ENCODE measurements at regions not wholly inside any gene's neighbourhood (a gene's known extent, or its start where the extent isn't known, plus 50 kb on each side); places are given as distances from the start of the nearest gene placed in this dataset.

GRCh38 chr16:85378145-85379040, 234.7 kb upstream of the GSE1 start:
- TF ChIP-seq, protein P1, sequence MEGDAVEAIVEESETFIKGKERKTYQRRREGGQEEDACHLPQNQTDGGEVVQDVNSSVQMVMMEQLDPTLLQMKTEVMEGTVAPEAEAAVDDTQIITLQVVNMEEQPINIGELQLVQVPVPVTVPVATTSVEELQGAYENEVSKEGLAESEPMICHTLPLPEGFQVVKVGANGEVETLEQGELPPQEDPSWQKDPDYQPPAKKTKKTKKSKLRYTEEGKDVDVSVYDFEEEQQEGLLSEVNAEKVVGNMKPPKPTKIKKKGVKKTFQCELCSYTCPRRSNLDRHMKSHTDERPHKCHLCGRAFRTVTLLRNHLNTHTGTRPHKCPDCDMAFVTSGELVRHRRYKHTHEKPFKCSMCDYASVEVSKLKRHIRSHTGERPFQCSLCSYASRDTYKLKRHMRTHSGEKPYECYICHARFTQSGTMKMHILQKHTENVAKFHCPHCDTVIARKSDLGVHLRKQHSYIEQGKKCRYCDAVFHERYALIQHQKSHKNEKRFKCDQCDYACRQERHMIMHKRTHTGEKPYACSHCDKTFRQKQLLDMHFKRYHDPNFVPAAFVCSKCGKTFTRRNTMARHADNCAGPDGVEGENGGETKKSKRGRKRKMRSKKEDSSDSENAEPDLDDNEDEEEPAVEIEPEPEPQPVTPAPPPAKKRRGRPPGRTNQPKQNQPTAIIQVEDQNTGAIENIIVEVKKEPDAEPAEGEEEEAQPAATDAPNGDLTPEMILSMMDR (IDR thresholded peaks at IDR 0.05), result no peak
- TF ChIP-seq EP300 (IDR thresholded peaks at IDR 0.05) (no peak), POLR2A (IDR thresholded peaks at IDR 0.05) (no peak)
- WGBS, 2 donors, result 72 to 74% methylated on average over 13 to 16 of the region's 16 CpGs
- peak overlapping the region in 3 of 4 donors; percentile 64 to 86 (median 77) for H3K27ac ChIP-seq
- no peaks in the 10 kb centered on the region for H3K36me3 ChIP-seq
- no peaks in the 10 kb centered on the region for H3K9me3 ChIP-seq
- no peaks in the 10 kb centered on the region for H3K27me3 ChIP-seq
- no peak for DNase-seq (ENCODE audit: low spot score in 2 of 2)
- H3K4me1 ChIP-seq, result peaks cover 0 to 81% (median 36%) of the 10 kb centered on the region in 4 donors
- H3K4me3 ChIP-seq, result no peak overlapping the region

DNA sequence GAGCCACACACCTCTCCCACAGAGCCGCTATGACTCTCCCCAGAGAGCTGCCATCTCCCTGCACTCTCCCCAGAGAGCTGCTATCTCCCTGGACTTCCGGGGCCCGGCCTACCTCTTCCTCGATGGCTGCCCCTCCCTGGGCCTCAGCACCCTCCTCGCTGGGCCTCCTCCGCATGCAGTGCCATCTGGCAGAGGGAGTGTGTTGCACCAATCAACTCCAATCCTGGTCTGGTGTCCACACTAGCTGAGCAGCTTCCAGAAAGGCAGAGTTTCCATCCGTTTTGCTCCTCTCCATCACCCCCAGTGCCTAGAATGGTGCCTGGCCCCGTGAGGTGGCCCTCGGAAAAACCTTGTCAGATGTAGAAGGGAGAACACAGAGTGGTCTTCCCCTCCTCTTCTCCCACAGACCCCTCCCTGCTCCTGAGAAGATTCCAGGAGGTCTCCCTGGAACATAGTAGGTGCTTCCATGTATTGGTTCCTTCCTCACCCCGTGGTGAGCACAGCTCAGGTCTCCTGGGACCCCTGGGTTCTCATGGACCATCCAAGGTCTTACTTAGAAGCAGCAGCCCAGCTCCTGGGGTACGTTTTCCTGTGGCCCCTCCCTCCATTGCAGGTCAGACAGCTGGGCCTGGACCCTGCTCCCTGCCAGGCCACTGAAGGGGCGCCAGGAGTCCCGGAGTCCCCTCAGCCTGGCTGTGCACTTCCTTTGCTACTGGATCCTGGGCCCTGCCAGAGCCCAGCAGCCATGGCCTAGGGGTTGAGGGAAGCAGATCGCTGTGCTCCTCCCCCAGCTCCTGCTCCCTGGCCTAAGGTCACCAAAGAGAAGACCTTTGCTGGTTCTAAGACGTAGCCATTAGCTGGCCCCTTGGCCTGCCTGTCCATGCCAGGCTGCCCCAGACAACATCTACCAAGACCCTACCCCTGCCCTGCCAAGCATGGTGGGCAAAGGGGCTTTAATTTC, 233.8 kb upstream of the GSE1 start:
- H3K27ac ChIP-seq, result peak overlapping the region in 1 of 4 donors; percentile 26
- 80 to 82% methylated on average over 15 of the region's 15 CpGs for WGBS, 2 donors
- DNase-seq (ENCODE audit: low spot score in 2 of 2), result no peak

GRCh38 chr16:85380002-85380395, 233.1 kb upstream of the GSE1 start:
- peaks cover 0 to 81% (median 40%) of the 10 kb centered on the region in 4 donors for H3K4me1 ChIP-seq

More for the DNA sequence above, 233.8 kb upstream of the GSE1 start:
- TF ChIP-seq EP300 (IDR thresholded peaks at IDR 0.05), result no peak
- no peak for TF ChIP-seq POLR2A (IDR thresholded peaks at IDR 0.05)
- TF ChIP-seq, protein P1 (IDR thresholded peaks at IDR 0.05), result no peak
- H3K4me1 ChIP-seq, result peaks cover 0 to 81% (median 39%) of the 10 kb centered on the region in 4 donors
- H3K9me3 ChIP-seq, result no peaks in the 10 kb centered on the region
- no peak overlapping the region for H3K4me3 ChIP-seq
- H3K27me3 ChIP-seq, result no peaks in the 10 kb centered on the region
- H3K36me3 ChIP-seq, result no peaks in the 10 kb centered on the region

GRCh38 chr16:85380905-85381737, 232.0 kb upstream of the GSE1 start:
- no peaks in the 10 kb centered on the region for H3K27me3 ChIP-seq
- peaks cover 0 to 80% (median 36%) of the 10 kb centered on the region in 4 donors for H3K4me1 ChIP-seq
- DNase-seq (ENCODE audit: low spot score in 2 of 2), result no peak
- no peak for TF ChIP-seq EP300 (IDR thresholded peaks at IDR 0.05)
- no peaks in the 10 kb centered on the region for H3K36me3 ChIP-seq
- peak overlapping the region in 1 of 4 donors; percentile 3 for H3K27ac ChIP-seq
- 86 to 88% methylated on average over 19 of the region's 19 CpGs for WGBS, 2 donors
- no peak overlapping the region for H3K4me3 ChIP-seq
- H3K9me3 ChIP-seq, result no peaks in the 10 kb centered on the region

More at GRCh38 chr16:85380002-85380395, 233.1 kb upstream of the GSE1 start:
- H3K36me3 ChIP-seq, result no peaks in the 10 kb centered on the region
- DNase-seq (ENCODE audit: low spot score in 2 of 2), result no peak
- no peak overlapping the region for H3K27ac ChIP-seq
- TF ChIP-seq, protein P1 (IDR thresholded peaks at IDR 0.05), result no peak
- no peak for TF ChIP-seq EP300 (IDR thresholded peaks at IDR 0.05)
- no peak for TF ChIP-seq POLR2A (IDR thresholded peaks at IDR 0.05)
- H3K9me3 ChIP-seq, result no peaks in the 10 kb centered on the region
- 50 to 78% methylated on average over 2 of the region's 2 CpGs for WGBS, 2 donors
- H3K4me3 ChIP-seq, result no peak overlapping the region
- no peaks in the 10 kb centered on the region for H3K27me3 ChIP-seq
